ENCODE measurements at regions not wholly inside any gene's neighbourhood (a gene's known extent, or its start where the extent isn't known, plus 50 kb on each side); places are given as distances from the start of the nearest gene placed in this dataset.

GRCh38 chr20:6173481-6173880 is 50.7 kb upstream of the FERMT1 start:
- no TSS peak for BruUV-seq (replicated peaks)
- Histone ChIP-seq H3K9me3 (replicated peaks; ENCODE audit: control insufficient read depth, insufficient read depth, low read length) (no peaks in the 10 kb centered on the region), H3K27ac (ENCODE audit: control insufficient read depth, insufficient read depth) (no peak overlapping the region), H3K4me3 (no peak overlapping the region), H3K4me2 (ENCODE audit: control insufficient read depth, insufficient read depth) (no peak overlapping the region), H3K79me2 (ENCODE audit: control insufficient read depth, insufficient read depth, low read length) (no peaks in the 10 kb centered on the region), H3K27me3 (replicated peaks in 1 of 2; ENCODE audit: control insufficient read depth in 2 of 2, insufficient read depth in 2 of 2, low read length in 1 of 2) (no peaks in the 10 kb centered on the region), H2AFZ (ENCODE audit: control insufficient read depth, low read depth, low read length) (no peak overlapping the region), H3K4me1 (ENCODE audit: control insufficient read depth, insufficient read depth, low read length) (no peaks in the 10 kb centered on the region), H3K36me3 (ENCODE audit: control insufficient read depth in 2 of 2, insufficient read depth in 2 of 2, low read length in 1 of 2) (no peaks in the 10 kb centered on the region), H4K20me1 (ENCODE audit: control insufficient read depth, insufficient read depth) (no peaks in the 10 kb centered on the region), H3K9ac (ENCODE audit: control insufficient read depth, insufficient read depth, low read length) (no peak overlapping the region)
- CTCF ChIA-PET: interaction anchor here (1.0 kb wide), 1 partner anchor 23 kb away, joined by 3 read pairs; no protein-coding TSS in a partner anchor
- POLR2A ChIA-PET: no interaction called here
- no peak for DNase-seq (ENCODE audit: low read depth, low spot score)
- no peak for TF ChIP-seq ZZZ3 (IDR thresholded peaks at IDR 0.05; ENCODE audit: control insufficient read depth, insufficient read length, low read depth)
- TF ChIP-seq IRF4 (IDR thresholded peaks at IDR 0.05; ENCODE audit: low read depth, low read length): no peak
- no peak for TF ChIP-seq BHLHE40 (IDR thresholded peaks at IDR 0.05; ENCODE audit: borderline replicate concordance in 1 of 2, low read depth in 2 of 2, low read length in 1 of 2)
- TF ChIP-seq SUZ12 (IDR thresholded peaks at IDR 0.05; ENCODE audit: unreplicated experiment): no peak
- no peak for TF ChIP-seq POLR2AphosphoS5 (IDR thresholded peaks at IDR 0.05; ENCODE audit: low read length)
- TF ChIP-seq RUNX3 (IDR thresholded peaks at IDR 0.05; ENCODE audit: low read length): no peak
- TF ChIP-seq EP300 (IDR thresholded peaks at IDR 0.05; ENCODE audit: borderline replicate concordance in 1 of 2, control insufficient read depth in 1 of 2, low read depth in 2 of 2, low read length in 2 of 2): no peak
- no peak for TF ChIP-seq JUND (IDR thresholded peaks at IDR 0.05; ENCODE audit: low read depth, low read length)
- TF ChIP-seq SPI1 (IDR thresholded peaks at IDR 0.05; ENCODE audit: borderline replicate concordance, insufficient read depth, low read depth, low read length): no peak
- TF ChIP-seq EZH2 (IDR thresholded peaks at IDR 0.05; ENCODE audit: borderline replicate concordance, control insufficient read depth, low read depth, low read length): no peak
- TF ChIP-seq FOS (IDR thresholded peaks at IDR 0.05; ENCODE audit: borderline replicate concordance, extremely low read depth, insufficient read length): no peak
- no peak for TF ChIP-seq ASH2L (IDR thresholded peaks at IDR 0.05; ENCODE audit: borderline replicate concordance, low read depth)
- no peak for TF ChIP-seq SMARCA5 (IDR thresholded peaks at IDR 0.05)
- no peak for TF ChIP-seq SMC3 (IDR thresholded peaks at IDR 0.05; ENCODE audit: borderline replicate concordance, low read length)
- no peak for TF ChIP-seq EGR1 (IDR thresholded peaks at IDR 0.05; ENCODE audit: borderline replicate concordance in 1 of 2, low read depth in 2 of 2, low read length in 2 of 2)
- TF ChIP-seq RELA (IDR thresholded peaks at IDR 0.05; ENCODE audit: borderline replicate concordance, partially characterized antibody): no peak
- TF ChIP-seq BMI1 (IDR thresholded peaks at IDR 0.05; ENCODE audit: borderline replicate concordance): no peak
- no peak for TF ChIP-seq CHD2 (IDR thresholded peaks at IDR 0.05; ENCODE audit: borderline replicate concordance, low read depth, low read length)
- no peak for TF ChIP-seq TBL1XR1 (IDR thresholded peaks at IDR 0.05; ENCODE audit: low read depth, low read length)
- TF ChIP-seq NBN (IDR thresholded peaks at IDR 0.05): no peak
- RAD21 ChIA-PET (ENCODE audit: unreplicated experiment): no interaction called here
- intact Hi-C loops (cut with micrococcal nuclease; ENCODE audit: unreplicated experiment) (no loop called here), in situ Hi-C loops (cut with MboI) (no loop called here)
- SMC1A ChIA-PET (ENCODE audit: uncharacterized antibody, unreplicated experiment): interaction anchor here (0.6 kb wide), 1 partner anchor 14 kb away, joined by 3 read pairs; no protein-coding TSS in a partner anchor
- ATAC-seq: no peak; the same call in 1 of the 3 replicates
- 4% methylated on average over 2 of the region's 2 CpGs for WGBS (ENCODE audit: insufficient coverage, insufficient replicate concordance, low lambda C conversion rate, missing lambda C conversion rate)
- FAIRE-seq: peak; percentile 13

Data from GM12878 (cell line).